ENCODE measurements at regions not wholly inside any gene's neighbourhood (a gene's known extent, or its start where the extent isn't known, plus 50 kb on each side); places are given as distances from the start of the nearest gene placed in this dataset.

- TF ChIP-seq CTCF (IDR thresholded peaks at IDR 0.05 in 4 of 5, conservative IDR thresholded peaks at IDR 0.05 in 1 of 5) (no peak), POLR2A (IDR thresholded peaks at IDR 0.05) (no peak)
Measured at GRCh38 chr2:65826567-65826966, 394.2 kb upstream of the SPRED2 start.
